LNCAP (cell line): ENCODE measurements at regions not wholly inside any gene's neighbourhood (a gene's known extent, or its start where the extent isn't known, plus 50 kb on each side); places are given as distances from the start of the nearest gene placed in this dataset.

Experiments
- CTCF ChIP-seq: fragments of 450-650 bp; IDR thresholded peaks from 2 replicates; pipeline ENCODE4 v1.5.1; 2017; ENCODE audit warnings: mild to moderate bottlenecking

DNA sequence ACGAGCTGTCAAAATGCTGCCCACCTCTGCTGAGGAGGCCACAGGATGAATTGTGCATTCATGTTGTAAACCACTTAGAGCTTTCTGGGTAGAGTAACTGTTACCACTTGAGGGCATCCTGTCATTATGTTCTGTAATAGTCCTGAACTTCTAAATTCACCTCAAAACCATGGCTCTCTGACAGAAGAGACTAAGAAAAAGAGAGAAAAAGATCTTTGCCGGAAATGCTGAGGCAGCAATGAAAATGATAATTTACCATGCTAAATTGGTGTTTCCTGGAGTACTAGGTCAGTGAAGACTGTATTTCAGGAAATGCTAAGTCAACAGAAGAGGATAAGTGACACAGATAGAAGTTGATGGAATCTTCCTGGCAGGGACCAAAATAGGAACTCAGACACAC is 942.3 kb upstream of the SLIT2 start:
- TF ChIP-seq CTCF = no peak

DNA sequence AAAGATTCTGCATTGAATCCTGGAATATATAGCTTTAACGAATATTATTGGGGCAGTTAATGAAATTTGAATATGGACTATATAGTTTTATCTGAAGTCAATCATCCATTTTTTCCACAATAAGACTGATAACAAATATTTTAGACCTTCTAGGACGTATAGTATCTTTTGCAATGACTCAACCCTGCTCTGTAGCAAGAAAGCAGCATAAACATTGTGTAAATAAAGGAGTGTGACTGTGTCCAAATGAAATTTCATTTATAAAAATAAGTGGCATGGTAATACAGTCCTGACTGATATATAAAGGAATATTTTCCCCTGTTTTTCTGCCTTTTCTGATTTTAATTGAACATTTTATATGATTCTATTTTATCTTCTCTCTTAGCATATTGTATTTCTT is 947.7 kb upstream of the SLIT2 start:
- TF ChIP-seq CTCF = no peak

GRCh38 chr4:19301527-19301926 is 950.2 kb upstream of the SLIT2 start:
- TF ChIP-seq CTCF = no peak

- TF ChIP-seq CTCF = no peak
Observed at GRCh38 chr4:19300213-19300612, 951.5 kb upstream of the SLIT2 start.

GRCh38 chr4:19298998-19299397 is 952.7 kb upstream of the SLIT2 start:
- TF ChIP-seq CTCF = no peak

GRCh38 chr4:19293781-19294180 is 957.9 kb upstream of the SLIT2 start:
- TF ChIP-seq CTCF = no peak

GRCh38 chr4:19293080-19293479 is 958.6 kb upstream of the SLIT2 start:
- TF ChIP-seq CTCF = no peak

DNA sequence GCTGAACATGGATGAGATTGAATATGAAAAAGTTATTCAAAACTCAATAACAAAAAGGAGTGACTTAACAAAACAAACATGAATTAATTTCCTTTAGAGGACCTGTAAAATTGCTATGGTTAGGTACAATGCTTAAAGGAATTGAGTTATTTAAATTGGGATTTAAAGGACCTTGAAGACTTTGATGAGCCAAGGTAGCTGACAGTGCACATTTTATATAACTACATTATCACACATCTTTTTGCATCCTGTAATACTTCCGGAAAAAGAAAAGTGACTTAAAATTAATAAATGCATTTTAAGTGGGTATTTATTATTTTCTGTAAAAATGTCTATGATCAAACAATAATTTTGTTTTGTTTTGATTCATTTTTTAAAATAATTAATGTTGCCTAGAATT is 964.8 kb upstream of the SLIT2 start:
- TF ChIP-seq CTCF = no peak
